Activated CD4-positive, CD25-positive, alpha-beta regulatory T cell treated with anti-CD3 and anti-CD28 coated beads, Interleukin-2, amount 50 U/mL, for 24 hours (primary cell): ENCODE measurements at regions not wholly inside any gene's neighbourhood (a gene's known extent, or its start where the extent isn't known, plus 50 kb on each side); places are given as distances from the start of the nearest gene placed in this dataset.

Source experiments
- ATAC-seq, 2 donors: fragments of 150-1000 bp; cut with Tn5 transposase; one replicate each; pipeline ENCODE4 v1.10.0; 2021; ENCODE audit warnings: mild to moderate bottlenecking in 1 of 2, moderate library complexity in 1 of 2

DNA sequence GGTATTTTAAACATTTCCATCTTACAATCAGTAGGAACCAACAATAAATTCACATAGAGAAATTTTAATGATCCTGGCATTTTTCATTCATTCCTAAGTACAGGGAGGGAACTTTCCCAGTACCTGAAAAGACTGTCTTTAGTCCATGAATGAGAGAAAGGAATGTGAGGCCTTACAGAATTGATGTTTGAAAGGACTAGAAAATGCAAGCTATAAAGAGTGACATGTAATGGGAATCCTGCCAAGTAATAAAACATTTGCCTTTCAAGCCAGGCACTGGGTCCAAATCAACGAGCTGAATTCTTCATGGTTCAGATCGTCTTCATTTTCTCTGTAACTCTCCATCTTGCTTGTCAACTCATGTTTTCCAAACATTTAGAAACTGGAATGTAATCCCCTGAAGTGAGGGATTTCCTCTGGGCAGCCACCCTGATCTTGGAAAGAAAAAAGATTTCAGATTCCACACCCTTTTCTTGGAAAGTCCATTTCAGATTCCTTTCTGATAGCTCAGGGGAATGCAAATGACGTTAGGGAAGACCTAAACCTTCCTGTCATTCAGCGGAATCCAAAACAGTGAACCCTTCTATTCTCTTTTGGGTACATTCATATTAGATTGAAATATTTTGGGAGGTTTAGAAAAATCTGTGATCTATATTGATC is 315.8 kb downstream of the SH3GL2 start:
- no peak for ATAC-seq

DNA sequence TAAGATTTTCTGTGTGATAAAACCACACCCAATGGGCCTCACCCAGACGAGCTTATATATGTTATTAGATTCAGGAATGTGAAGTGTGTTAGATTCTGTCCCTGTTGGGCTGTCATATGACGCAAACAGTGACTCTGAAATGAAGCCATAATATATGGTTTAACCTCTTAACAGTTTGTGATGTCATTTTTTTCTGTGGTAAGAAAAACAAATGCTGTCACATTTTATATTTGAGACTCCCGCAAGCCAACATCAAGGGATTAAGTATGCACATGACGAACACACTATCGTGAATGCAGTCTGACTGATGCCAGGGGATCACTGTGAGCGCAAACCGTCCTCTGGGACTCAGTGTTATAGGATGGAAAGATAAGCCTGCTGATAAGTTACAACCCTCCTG is 321.7 kb downstream of the SH3GL2 start:
- no peak for ATAC-seq

DNA sequence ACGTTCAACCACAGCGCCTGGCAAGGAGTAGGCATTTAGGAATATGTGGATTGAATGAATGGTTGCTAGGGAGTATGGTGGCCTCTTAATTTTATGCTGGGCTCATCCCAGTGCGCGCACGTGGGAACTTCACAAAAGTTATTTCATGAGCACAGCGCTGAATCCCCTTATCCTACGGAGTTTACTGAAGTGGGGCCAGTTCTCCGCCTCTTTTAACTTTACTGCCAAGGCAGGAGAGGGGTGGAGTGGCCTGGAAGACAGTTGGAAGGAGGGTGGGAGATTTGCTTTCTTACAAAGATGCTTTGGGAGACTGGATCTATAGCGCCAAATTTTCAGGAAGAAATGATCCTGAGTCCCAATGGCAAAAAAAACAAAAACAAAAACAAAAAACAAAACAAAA is 326.5 kb downstream of the SH3GL2 start:
- ATAC-seq, result no peak

DNA sequence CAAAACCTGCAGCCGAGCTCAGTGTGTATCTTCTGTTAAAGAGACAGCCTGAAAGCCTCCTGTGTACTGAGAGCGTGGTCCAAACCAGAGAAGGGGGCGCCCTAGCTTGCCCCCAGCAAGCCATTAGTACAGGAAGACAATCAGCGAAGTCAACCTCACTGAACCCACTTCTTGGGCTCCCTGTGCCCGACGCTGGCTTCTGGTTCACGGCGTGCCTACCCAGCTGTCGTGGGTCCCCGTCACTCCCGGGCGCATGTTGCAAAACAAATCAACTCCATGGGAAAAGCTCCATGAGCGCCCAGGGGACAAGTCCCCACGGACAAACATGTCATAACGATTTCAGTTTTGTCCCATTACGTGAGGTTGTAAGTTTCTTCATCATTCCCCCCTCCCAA is 326.9 kb downstream of the SH3GL2 start:
- ATAC-seq, result no peak

DNA sequence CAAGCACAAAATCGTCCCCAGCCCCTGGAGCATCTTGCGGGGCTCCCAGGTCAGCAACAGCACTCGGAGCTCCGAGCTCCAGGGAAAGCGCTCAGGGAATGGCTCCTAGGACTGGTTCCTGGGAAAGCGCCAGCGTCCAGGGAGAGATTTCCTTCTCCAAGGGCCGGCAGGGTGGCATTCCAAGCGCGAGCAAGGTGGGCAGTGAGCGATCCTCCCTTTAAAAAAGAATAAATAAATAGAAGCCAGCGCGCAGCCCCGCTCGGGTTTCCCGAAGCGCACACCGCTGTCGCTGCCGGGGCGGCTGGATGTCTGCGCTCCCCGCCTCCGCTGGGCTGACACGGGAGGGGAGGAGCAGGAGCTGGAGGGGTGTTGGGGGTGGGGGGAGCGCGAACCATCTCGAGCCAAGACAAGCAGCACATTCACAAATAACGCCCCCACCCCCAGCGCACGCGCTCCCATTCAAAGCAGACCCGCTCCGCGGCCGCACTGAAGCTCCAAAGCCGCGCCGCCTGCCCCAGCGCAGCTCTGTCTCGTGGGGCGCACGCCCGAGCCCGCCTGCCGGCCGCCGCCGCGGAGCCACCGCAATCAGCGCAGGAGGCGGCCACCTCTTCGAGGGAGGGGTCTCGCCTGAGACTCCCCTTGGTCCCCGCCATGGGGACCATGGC is 327.4 kb downstream of the SH3GL2 start:
- ATAC-seq, result no peak

DNA sequence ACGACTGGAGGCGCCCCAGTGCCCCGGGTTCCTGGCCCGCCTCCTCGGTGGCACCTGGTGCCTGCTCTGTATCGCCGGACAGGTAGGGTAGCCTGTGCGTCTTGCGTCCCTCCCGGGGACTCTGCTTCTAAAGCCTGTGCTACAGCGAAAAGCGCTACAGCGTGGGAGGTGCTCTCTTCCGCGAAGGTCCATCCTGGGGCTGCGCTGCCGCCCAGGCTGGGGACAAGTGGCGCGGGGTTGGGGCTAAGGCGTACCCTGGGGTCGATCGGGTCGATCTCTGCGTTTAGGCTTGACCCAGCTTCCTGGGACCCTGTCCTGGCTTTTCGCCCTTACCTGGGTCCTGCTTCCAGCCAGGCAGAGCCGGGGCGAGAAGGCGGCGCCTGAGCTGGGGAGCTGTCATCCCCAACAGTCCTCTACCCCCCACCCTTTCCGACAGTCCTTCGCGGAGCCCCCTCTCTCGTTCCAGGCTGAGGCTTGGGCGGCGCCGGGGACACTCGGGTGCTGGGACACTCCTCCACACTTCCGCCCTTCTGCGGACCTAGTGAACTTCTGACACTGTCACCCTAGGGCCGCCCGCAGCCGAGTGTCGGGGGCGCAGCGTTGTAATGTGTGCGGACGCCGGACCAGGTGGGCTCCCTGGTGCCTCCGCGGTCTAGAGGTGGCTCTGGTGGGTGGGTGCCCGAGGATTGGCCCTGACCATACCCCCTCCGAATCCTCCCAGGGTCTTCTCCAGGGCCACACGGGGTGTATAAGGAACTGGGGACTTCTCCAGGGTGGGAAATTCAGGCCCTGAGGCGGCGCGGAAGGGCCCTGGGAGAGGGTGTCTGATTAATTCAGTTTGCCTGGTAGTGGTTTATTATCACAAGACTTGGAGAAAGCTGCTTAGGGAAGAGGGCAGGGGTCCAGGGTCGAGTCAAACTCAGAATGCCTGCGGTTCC is 328.2 kb downstream of the SH3GL2 start:
- no peak for ATAC-seq

DNA sequence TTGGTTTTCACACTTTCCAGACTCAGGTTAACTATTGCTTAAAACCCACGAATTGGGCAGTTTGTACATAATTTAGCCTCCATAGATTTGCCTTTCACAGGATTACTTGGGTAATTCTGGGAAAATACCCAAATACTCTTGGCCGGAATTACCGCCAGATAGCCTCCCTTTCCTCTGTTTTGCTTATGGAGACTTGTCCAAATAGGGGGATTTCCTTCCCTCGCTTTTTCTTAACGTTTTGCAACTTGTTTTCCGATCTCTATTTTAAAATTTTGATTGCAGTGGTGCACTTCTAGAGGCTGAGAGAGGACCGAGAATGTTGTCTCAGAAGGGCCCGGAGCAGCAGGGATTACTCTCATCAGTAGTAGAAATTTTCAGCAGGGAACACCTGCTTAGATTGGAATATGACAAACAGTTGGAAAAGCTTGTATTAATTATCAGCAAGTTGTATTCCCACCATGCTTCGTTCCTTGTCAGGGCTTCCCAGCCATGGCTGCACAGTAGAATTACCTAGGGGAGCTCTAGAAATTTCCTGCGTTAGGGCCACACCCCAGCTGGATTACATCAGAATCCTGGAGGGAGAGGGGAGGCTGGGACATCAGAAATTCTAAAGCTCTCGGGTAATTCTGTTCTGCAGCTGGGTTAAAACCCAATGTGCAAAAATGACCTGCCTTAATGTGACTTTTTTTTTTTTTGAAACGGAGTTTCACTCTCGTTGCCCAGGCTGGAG is 329.1 kb downstream of the SH3GL2 start:
- no peak for ATAC-seq

DNA sequence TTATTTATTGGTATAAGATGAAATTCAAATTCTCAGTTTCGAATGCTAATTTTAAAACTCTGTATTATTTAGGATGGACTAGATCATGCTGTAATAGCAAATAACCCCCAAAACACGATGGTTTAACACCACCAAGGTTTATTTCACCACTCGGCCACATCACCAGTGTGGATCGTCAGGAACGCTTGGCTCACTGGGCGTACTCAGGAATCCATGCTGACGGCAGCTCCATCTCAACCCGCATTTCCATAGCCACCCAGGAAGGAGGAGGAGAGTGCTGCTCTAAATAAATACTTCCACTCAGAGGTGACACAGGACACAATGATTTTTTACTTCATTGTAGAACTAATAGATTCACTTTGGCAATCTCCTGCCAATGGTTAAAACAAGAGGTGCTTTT is 347.4 kb downstream of the SH3GL2 start:
- ATAC-seq, result no peak

DNA sequence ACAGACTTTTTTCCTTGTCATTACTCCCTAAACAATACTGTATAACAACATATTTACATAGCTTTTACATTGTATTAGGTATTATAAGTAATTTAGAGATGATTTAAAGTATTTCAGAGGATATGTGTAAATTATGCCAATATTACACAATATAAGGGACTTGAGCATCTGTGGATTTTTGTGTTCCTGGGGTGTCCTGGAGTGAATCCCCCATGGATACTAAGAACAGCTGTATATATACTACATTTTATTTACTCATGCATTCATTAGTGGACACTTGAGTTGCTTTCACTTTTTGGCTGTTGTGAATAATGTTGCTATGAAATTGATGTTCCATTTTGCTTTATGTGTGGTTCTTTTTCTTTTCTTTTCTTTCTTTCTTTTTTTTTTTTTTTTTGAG is 348.8 kb downstream of the SH3GL2 start:
- ATAC-seq, result no peak

DNA sequence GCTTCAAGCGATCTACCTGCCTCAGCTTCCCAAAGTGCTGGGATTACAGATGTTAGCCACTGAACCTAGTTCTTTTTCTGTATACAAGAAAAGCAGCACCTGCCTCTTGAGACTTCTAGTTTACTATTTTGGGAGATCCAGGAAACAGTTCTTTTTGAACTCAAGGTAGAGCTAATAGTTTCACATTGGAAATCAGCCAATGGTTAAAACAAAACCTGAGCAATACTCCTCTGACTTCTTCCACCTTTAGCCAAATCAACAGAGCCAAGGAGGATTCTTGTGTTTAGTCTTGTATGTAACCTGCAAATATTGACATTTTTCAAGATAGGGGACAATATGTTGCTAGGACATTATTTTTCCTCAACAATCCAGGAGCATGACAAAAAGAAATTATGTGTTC is 349.4 kb downstream of the SH3GL2 start:
- ATAC-seq, result no peak

DNA sequence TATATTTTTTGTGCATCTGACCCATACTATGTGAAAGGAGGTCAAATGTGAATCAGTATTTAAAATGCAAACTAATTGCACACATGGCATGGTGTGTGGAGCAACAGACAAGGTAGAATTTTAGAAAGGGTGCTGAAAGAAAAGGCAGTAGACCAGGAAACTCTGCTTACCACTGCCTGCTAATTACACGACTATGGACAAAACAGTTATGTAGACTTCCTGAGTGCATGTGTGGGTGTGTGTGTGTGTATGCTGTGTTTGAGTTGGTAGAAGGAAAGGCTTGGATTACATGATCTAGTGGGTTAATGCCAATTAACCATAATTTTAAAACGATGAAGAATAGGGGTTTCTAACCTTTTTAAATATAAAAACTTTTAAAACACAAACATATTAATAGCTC is 349.9 kb downstream of the SH3GL2 start:
- no peak for ATAC-seq

DNA sequence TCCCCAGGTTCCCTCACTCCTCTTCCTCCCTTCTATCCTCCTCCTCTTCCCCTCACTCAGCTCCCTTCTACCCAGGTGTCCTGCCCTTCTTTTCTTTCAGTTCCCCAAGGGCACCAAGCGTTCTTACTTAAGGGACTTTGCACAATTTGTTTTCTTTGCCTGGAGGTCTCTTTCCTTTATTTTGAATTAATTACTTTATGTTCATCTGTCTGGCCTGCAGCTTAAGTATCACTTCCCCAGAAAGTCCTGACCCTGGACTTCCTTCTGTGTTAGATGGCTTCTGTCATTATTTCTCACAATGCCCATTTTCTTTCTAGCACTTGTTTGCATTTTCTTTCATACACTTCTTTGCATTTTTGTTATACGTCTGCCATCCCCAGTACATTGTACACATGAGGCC is 350.6 kb downstream of the SH3GL2 start:
- no peak for ATAC-seq

DNA sequence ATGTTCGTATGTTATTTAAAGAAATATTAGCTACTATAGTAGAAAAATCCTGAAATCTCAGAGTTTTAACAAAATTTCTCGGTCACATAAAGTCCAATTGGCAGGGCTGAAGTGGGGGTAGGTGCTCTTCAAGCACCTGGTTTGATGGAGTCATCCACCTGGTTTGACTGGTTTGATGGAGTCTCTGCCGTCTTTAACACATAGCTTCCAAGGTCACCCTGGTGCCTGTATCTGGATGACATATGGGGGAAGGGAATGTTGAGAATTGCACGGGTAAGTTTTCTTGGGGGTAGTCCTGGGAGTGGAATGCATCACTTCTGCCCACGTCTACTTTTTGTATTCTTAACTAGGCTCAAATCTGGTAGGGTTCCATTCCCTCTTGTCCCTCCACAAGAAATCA is 351.2 kb downstream of the SH3GL2 start:
- no peak for ATAC-seq

DNA sequence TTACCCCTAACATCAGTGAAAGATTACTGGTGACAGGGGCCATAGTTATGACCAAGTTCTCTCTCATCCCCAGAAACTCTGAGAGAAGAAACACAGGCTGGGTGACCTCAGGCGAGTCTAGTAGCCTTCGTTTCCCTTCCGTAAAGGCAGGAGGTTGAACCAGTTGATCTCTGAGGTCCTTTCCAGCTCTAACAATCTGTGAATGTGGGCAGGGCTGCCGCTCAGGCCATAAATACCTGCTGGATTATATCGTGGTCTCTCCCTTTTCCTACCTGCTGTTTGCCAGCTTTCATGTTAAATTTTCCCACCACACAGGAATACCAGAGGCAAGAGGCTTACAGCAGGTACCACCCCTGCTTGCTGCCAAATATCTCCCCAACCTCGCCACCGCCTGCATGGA is 357.5 kb downstream of the SH3GL2 start:
- no peak for ATAC-seq

DNA sequence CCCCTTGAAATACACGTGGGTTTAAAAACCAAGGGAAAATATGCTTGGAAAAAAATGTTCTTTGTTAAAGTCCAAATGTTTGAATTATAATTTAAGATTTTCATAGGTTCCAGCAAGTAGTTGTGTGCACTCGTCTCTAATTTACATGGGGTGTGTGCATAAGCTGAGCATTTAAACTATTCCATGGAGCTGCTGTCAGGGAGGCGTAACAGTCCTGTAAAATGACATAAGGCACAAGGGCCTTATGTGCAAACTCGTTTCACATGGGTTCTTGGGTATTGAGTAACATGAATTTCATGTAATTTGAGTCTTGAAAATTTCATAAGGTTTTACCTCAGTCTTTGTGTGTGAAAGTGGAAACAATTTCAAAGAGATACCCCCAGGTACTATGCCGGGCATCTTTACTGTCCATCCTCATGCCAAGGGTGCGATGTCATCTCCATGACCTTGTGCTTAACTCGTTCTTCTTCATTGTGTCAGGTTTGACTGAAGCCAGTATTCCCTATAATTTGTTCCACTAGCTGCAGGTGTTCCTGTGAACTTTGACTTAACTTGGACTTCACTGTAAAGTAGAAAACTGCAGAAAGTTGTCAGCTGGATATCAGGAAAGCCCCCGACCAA is 359.3 kb downstream of the SH3GL2 start:
- ATAC-seq, result no peak

DNA sequence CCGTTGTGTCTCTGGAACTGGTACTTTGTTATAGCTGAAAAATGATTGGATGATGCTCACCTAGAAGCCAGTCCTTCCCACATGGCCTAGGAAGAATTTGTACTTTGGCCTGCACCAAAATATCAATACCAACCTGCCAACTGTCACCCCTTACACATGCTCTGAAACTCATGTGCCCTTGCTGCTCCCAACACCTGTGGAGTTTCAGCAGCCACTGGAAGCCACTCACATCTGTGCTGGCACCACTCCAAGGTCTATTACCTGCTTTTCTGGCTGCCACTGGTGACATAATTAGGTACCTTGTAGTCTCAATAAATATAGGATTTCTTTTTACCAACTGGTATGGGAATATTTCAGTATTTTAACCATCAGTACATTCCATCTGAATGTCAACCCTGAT is 363.6 kb downstream of the SH3GL2 start:
- ATAC-seq, result no peak

DNA sequence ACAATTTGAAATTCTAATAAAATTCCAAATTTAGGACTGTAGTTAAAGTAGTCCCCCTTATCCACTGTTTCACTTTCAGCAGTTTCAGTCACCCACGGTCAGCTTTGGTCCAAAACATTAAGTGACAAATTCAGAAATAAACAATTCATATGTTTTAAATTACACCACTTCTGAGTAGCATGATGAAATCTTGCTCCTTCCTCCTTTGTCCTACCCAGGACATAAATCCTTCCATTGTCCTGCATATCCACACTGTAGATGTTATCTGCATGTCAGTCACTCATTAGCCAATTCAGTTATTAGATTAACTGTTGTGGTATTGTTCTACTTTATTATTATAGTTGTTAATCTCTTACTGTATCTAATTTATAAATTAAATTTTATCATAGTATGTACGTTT is 376.5 kb downstream of the SH3GL2 start:
- no peak for ATAC-seq

DNA sequence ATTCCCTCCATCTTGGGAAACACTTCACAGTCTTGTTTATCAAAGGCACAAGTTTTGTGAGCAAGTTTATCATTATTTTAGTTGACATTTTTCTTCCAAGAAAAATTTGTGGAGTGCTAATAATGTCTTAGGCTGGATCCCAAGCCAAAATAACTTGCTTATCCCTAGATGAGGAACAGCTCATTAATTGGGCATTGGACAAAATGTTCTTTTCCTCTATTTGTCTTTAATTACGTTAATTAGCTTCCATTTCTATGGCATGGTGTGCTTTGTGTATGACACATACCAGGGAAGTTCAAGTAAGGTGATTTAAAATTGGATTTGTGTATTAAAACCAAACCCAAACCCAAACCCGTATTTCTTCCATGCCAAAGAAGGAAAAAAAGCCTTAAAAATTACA is 379.5 kb downstream of the SH3GL2 start:
- ATAC-seq, result no peak

DNA sequence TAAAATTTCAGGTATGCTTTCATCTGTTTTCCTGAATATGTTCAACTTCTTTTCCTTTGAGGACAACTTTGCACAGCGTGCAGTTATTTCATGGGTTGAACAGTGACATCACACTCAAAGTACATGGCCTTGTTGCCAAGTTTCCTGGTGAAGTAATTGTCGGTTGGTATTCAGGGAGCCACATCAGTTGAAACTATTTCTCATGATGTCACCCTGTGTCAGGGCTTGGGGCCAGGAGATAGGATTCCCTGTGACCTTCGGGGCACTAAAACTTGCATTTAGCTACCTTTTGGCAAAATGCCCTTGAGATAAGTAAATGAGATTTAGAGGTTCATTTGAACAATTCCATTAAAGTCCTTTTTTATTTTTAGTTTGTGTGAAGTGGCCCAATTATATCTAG is 383.9 kb downstream of the SH3GL2 start:
- no peak for ATAC-seq

DNA sequence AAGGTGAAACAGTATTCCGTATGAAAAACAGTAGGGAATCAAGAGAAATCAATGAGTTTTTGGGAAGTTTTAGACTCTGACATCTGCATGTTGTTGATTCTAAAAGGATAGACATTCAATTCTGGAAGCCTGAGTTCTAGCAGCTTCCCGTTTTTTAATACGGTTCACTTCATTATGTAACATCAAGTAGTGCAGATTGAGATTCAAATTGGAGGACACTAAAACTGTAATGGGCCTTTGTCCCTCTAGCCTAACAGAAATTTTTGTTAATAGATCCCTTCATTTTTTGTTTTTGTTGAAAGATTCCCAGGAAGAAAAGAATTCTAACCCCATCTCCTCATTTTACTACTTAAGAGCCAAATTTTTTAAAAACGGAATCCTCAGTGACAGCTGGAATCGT is 384.6 kb downstream of the SH3GL2 start:
- no peak for ATAC-seq

DNA sequence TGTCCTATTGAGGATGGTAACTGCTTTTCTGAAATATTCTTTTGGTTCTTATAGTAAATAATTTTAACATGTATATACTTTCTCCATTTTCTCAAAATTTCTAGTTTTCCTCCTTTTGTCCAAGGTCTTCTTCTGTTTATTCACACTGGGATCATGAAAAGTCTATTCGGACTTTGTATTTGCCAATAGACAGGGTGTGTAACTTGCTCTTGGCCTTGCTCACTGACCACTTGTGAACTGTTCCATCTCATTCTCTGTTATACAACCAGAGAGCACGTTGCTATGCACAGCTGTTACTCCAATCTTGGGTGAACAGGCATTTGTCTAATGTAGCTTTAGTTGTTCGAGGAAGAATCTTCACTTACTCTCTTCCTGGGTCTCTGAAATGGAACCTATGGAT is 388.9 kb downstream of the SH3GL2 start:
- ATAC-seq, result no peak

DNA sequence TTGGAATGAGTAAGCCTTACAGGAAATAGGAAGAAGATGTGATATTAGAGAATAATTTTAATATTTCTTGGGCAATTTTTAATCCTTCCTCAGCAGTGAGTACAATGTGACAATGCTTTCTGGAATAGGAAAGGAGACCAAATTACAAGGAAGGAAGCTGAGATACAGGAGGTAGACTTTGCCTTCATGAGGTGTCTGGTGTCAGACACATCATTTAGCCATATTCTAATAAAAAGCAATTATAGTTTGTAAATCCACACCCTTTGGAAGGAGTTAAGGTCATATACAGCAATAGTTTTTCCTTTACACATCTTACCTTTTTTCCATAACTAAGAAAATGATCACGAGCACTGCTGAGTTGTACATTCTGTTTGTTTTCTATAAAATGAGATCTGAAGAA is 390.4 kb downstream of the SH3GL2 start:
- no peak for ATAC-seq

DNA sequence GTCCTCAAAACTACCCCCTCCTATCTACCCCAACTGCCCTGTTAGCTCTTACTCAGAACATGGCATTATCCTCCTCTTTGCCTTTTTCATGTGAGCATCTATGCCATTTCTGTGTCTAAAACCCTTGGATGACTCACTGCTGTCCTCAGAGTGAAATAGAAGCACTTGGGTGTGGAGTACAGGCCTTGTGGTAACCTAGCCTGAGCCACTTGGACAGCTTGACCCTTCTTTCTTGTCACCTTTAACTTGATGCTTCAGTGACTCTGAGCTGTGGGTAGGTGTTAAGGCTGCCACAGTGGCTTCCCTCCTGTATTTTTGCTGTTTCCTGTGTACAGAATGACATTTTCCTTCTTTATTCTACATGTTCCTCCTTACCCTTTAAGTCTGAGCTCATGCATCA is 391.4 kb downstream of the SH3GL2 start:
- ATAC-seq, result no peak
